ENCODE measurements at regions not wholly inside any gene's neighbourhood (a gene's known extent, or its start where the extent isn't known, plus 50 kb on each side); places are given as distances from the start of the nearest gene placed in this dataset.
"Not testable (repeated sequence)": the region's sequence is repeated elsewhere in the genome, so short reads cannot be mapped to it uniquely, and the experiment has no call there.

DNA sequence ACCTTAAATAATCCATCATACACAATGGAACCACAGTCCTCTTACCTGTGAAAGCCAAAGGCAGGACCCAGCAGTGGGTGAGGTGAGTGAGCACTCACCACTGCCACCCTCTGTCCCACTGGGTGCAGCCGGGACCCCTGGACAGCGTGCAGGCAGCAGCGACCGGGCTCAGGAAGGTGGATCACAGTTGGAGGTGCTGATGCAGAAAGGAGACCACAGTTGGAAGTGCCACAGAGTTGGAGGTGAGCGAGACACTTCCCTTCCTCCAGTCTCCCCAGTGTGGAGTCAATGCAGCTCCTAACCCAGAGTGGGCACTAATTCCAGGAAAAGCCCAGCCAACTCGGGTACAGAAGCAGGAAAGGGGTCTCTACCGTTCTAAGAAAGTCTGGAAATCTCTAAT lies 323.0 kb downstream of the KLF13 start:
- ATAC-seq (replicated peaks in 1 of 4); POLR2A ChIA-PET; H3K27me3 ChIP-seq (replicated peaks in 1 of 2; ENCODE audit: control insufficient read depth in 2 of 2, extremely low read depth in 1 of 2, insufficient read depth in 2 of 2, low read length in 1 of 2); H3K4me3 Mint-ChIP-seq; H3K27ac Mint-ChIP-seq; H3K4me3 ChIP-seq (ENCODE audit: control insufficient read depth in 1 of 2, extremely low read depth in 1 of 2, low read length in 1 of 2); DNase-seq; H3K9me3 Mint-ChIP-seq; H3K36me3 Mint-ChIP-seq; H3K4me1 Mint-ChIP-seq; H3K27ac ChIP-seq (ENCODE audit: low read length); H3K9me3 ChIP-seq; CTCF ChIA-PET; H3K4me1 ChIP-seq (ENCODE audit: control insufficient read depth in 1 of 2, extremely low read depth in 1 of 2, insufficient read depth in 2 of 2, low read length in 2 of 2); H3K36me3 ChIP-seq (ENCODE audit: control insufficient read depth in 2 of 2, extremely low read depth in 1 of 2, insufficient read depth in 1 of 2, low read length in 1 of 2): not testable (repeated sequence)
- peaks cover 19 to 31% of the 10 kb centered on the region in 2 donors for H3K27me3 Mint-ChIP-seq
- WGBS (ENCODE audit: insufficient coverage) = no CpG with 5 or more reads among the region's 7 CpGs

DNA sequence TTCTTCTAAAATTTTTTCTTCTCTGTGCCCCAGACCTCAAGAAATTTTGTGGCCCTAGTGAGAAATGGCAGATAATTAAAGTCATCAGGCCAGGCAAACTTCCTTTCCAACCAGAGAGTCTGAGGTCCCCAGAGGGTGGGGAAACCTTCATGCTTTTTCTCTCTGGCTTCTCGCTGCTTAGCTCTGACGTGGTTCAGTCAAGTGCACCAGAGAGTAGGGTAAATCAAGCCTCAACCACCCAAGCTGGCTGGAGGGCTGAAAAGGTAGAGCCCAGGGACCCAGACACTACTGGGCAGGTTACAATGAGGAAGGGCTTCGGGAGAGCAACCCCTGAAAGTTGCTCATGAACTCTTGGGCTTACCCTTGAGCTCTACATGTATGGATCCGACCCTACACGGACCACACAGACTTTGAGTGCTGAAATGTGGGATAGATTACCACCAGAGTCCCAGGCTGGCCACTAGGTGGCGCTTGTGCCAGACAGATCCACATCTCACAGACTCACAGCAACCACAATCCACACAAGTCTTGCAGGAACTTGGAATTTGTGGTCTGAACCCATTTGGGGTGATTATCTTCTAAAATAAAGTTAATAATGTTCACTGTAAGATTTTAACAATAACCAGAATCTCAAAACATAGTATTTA lies 323.5 kb downstream of the KLF13 start:
- H3K27me3 Mint-ChIP-seq = peaks cover 15 to 28% of the 10 kb centered on the region in 2 donors
- POLR2A ChIA-PET; H3K36me3 Mint-ChIP-seq; H3K27me3 ChIP-seq (replicated peaks in 1 of 2; ENCODE audit: control insufficient read depth in 2 of 2, extremely low read depth in 1 of 2, insufficient read depth in 2 of 2, low read length in 1 of 2); H3K4me3 Mint-ChIP-seq; H3K27ac Mint-ChIP-seq; H3K9me3 ChIP-seq; H3K4me1 Mint-ChIP-seq; H3K36me3 ChIP-seq (ENCODE audit: control insufficient read depth in 2 of 2, extremely low read depth in 1 of 2, insufficient read depth in 1 of 2, low read length in 1 of 2); CTCF ChIA-PET; H3K27ac ChIP-seq (ENCODE audit: low read length); H3K4me3 ChIP-seq (ENCODE audit: control insufficient read depth in 1 of 2, extremely low read depth in 1 of 2, low read length in 1 of 2); H3K4me1 ChIP-seq (ENCODE audit: control insufficient read depth in 1 of 2, extremely low read depth in 1 of 2, insufficient read depth in 2 of 2, low read length in 2 of 2); H3K9me3 Mint-ChIP-seq: not testable (repeated sequence)
- no CpG with 5 or more reads among the region's 6 CpGs for WGBS (ENCODE audit: insufficient coverage)
- peak in 29 of 35 experiments; percentile 1 to 60 (median 34) for DNase-seq
- peak; percentile 37 to 47 (median 46) for ATAC-seq (replicated peaks in 1 of 4)

DNA sequence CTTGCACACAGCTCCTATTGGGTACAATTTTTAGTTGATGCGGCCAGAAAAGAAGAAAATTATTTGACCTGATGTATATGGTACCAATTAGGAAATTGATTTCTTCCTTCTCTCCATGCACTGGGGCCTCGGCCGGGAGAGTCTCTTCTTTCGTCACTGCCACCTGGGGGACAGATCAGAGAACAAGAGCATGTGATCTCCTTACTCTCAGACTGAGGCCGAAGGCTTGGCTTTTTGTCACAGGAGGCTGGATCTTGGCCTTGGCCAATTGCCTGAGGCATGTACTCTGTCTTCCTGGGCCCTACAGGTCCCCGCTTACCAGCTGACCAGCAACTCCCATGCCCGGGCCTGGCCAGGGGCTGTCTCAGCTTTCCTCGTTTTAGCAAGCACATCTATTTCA lies 330.3 kb downstream of the KLF13 start:
- H3K4me3 Mint-ChIP-seq; H3K27ac Mint-ChIP-seq; DNase-seq; H3K27me3 ChIP-seq (replicated peaks in 1 of 2; ENCODE audit: control insufficient read depth in 2 of 2, extremely low read depth in 1 of 2, insufficient read depth in 2 of 2, low read length in 1 of 2); H3K9me3 Mint-ChIP-seq; H3K4me1 Mint-ChIP-seq; H3K27ac ChIP-seq (ENCODE audit: low read length); ATAC-seq (replicated peaks in 1 of 4); H3K36me3 Mint-ChIP-seq; CTCF ChIA-PET; H3K9me3 ChIP-seq; H3K4me1 ChIP-seq (ENCODE audit: control insufficient read depth in 1 of 2, extremely low read depth in 1 of 2, insufficient read depth in 2 of 2, low read length in 2 of 2); POLR2A ChIA-PET; H3K4me3 ChIP-seq (ENCODE audit: control insufficient read depth in 1 of 2, extremely low read depth in 1 of 2, low read length in 1 of 2); H3K27me3 Mint-ChIP-seq; H3K36me3 ChIP-seq (ENCODE audit: control insufficient read depth in 2 of 2, extremely low read depth in 1 of 2, insufficient read depth in 1 of 2, low read length in 1 of 2): not testable (repeated sequence)
- WGBS (ENCODE audit: insufficient coverage) = 57% methylated on average over 1 of the region's 8 CpGs

DNA sequence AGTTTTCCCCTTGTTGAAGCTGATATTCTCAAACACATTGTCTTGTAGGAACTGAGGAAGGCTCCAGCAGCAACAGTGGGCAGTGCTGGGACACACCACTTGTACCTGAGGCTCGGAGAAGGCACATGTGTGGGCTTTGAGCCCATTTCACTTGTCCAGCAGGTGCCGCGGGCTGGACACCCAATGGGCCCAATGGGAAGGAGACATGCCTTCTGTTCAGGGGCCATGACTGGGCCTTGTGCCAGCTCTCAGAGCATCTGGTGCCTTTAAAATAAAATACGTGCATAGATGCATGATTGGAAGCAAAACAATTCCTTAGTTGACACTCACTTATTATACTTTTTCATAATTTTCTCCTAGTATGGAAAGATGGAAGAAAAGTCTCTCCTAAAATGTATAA lies 334.2 kb downstream of the KLF13 start:
- Histone ChIP-seq H3K9me3 (no peaks in the 10 kb centered on the region), H3K4me3 (ENCODE audit: control insufficient read depth in 1 of 2, extremely low read depth in 1 of 2, low read length in 1 of 2) (no peak overlapping the region), H3K36me3 (ENCODE audit: control insufficient read depth in 2 of 2, extremely low read depth in 1 of 2, insufficient read depth in 1 of 2, low read length in 1 of 2) (no peaks in the 10 kb centered on the region), H3K4me1 (ENCODE audit: control insufficient read depth in 1 of 2, extremely low read depth in 1 of 2, insufficient read depth in 2 of 2, low read length in 2 of 2) (no peaks in the 10 kb centered on the region), H3K27me3 (replicated peaks in 1 of 2; ENCODE audit: control insufficient read depth in 2 of 2, extremely low read depth in 1 of 2, insufficient read depth in 2 of 2, low read length in 1 of 2) (peaks cover 0 to 3% of the 10 kb centered on the region in 2 experiments), H3K27ac (ENCODE audit: low read length) (no peak overlapping the region)
- no peaks in the 10 kb centered on the region for H3K4me1 Mint-ChIP-seq
- H3K27me3 Mint-ChIP-seq = peaks cover 0 to 8% of the 10 kb centered on the region in 2 donors
- WGBS (ENCODE audit: insufficient coverage) = 97% methylated on average over 3 of the region's 4 CpGs
- H3K4me3 Mint-ChIP-seq = no peak overlapping the region
- ChIA-PET POLR2A (no interaction called here), CTCF (no interaction called here)
- no peak overlapping the region for H3K27ac Mint-ChIP-seq
- peaks cover 0 to 10% (median 0%) of the 10 kb centered on the region in 3 donors for H3K9me3 Mint-ChIP-seq
- no peak for DNase-seq
- no peaks in the 10 kb centered on the region for H3K36me3 Mint-ChIP-seq
- no peak for ATAC-seq (replicated peaks in 1 of 4)

DNA sequence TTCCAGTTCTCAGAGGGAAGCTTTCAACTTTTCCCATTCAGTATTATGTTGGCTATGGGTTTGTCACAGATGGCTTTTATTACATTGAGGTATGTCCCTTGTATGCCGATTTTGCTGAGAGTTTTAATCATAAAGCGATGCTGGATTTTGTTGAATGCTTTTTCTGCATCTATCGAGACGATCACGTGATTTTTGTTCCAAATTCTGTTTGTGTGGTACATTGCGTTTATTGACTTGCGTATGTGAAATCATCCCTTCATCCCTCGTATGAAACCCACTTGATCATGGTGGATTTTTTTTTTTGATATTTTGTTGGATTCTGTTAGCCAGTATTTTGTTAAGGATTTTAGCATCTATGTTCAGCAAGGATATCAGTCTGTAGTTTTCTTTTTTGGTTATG lies 339.1 kb downstream of the KLF13 start:
- POLR2A ChIA-PET = not testable (repeated sequence)

GRCh38 chr15:31669158-31669908 lies 342.7 kb downstream of the KLF13 start:
- H3K36me3 Mint-ChIP-seq; H3K4me3 Mint-ChIP-seq; H3K36me3 ChIP-seq (ENCODE audit: control insufficient read depth in 2 of 2, extremely low read depth in 1 of 2, insufficient read depth in 1 of 2, low read length in 1 of 2); H3K27ac ChIP-seq (ENCODE audit: low read length); H3K9me3 ChIP-seq; ATAC-seq (replicated peaks in 1 of 4); CTCF ChIA-PET; DNase-seq; H3K4me3 ChIP-seq (ENCODE audit: control insufficient read depth in 1 of 2, extremely low read depth in 1 of 2, low read length in 1 of 2); H3K4me1 ChIP-seq (ENCODE audit: control insufficient read depth in 1 of 2, extremely low read depth in 1 of 2, insufficient read depth in 2 of 2, low read length in 2 of 2); H3K4me1 Mint-ChIP-seq; POLR2A ChIA-PET; H3K27ac Mint-ChIP-seq; H3K27me3 ChIP-seq (replicated peaks in 1 of 2; ENCODE audit: control insufficient read depth in 2 of 2, extremely low read depth in 1 of 2, insufficient read depth in 2 of 2, low read length in 1 of 2); H3K9me3 Mint-ChIP-seq: not testable (repeated sequence)
- peaks cover 23 to 30% of the 10 kb centered on the region in 2 donors for H3K27me3 Mint-ChIP-seq
- 100% methylated on average over 1 of the region's 11 CpGs for WGBS (ENCODE audit: insufficient coverage)

More for the DNA sequence above, 339.1 kb downstream of the KLF13 start:
- ATAC-seq (replicated peaks in 1 of 4); H3K9me3 ChIP-seq; H3K36me3 ChIP-seq (ENCODE audit: control insufficient read depth in 2 of 2, extremely low read depth in 1 of 2, insufficient read depth in 1 of 2, low read length in 1 of 2); H3K4me1 Mint-ChIP-seq; H3K4me3 ChIP-seq (ENCODE audit: control insufficient read depth in 1 of 2, extremely low read depth in 1 of 2, low read length in 1 of 2); DNase-seq; H3K4me1 ChIP-seq (ENCODE audit: control insufficient read depth in 1 of 2, extremely low read depth in 1 of 2, insufficient read depth in 2 of 2, low read length in 2 of 2); H3K27me3 ChIP-seq (replicated peaks in 1 of 2; ENCODE audit: control insufficient read depth in 2 of 2, extremely low read depth in 1 of 2, insufficient read depth in 2 of 2, low read length in 1 of 2); H3K27ac ChIP-seq (ENCODE audit: low read length); H3K9me3 Mint-ChIP-seq; H3K36me3 Mint-ChIP-seq; H3K27ac Mint-ChIP-seq; H3K4me3 Mint-ChIP-seq; CTCF ChIA-PET: not testable (repeated sequence)
- peaks cover 14 to 16% of the 10 kb centered on the region in 2 donors for H3K27me3 Mint-ChIP-seq
- WGBS (ENCODE audit: insufficient coverage) = 97% methylated on average over 5 of the region's 8 CpGs
